ENCODE measurements at regions not wholly inside any gene's neighbourhood (a gene's known extent, or its start where the extent isn't known, plus 50 kb on each side); places are given as distances from the start of the nearest gene placed in this dataset.

DNA sequence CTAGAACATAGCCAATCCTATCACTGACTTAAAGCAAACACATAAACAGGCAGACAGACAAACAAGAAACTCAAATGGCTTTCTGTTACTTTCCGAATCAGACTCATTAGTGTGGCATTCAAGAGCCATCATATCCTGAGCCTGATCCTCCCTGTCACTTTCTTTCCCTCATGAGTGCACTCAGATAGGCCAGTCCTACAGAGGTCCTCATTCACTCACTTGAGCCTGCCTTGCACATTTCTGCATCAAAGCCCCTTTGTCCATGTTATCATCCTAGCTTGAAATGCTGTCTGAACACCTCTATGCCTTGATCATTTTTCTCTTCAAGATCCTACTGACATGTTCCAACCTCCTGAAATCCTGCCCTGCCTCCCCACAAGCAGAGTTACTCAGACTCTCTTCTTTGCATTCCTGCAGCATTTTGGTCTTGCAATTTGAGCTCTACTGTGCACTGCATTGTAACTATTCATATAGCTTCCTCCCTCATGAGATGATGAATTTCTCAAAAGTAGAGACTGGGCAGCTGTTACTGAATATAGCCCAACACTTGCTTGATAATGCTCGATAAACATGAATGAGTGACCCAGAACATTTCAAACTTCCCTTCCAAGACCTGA, 126.9 kb downstream of the PALM2AKAP2 start:
- Mint-ChIP-seq H3K9me3 (no peaks in the 10 kb centered on the region), H3K27ac (no peak overlapping the region), H3K36me3 (no peaks in the 10 kb centered on the region), H3K4me3 (no peak overlapping the region), H3K27me3 (peaks cover 2% of the 10 kb centered on the region), H3K4me1 (ENCODE audit: low read depth) (peaks cover 10% of the 10 kb centered on the region)
- CTCF ChIA-PET: interaction anchor here (1.0 to 10.7 kb wide), 5 partner anchors 152 to 311 kb away, joined by 3 to 119 read pairs (median 4); no protein-coding TSS in a partner anchor
- DNase-seq: no peak
- intact Hi-C loops (cut with micrococcal nuclease): no loop called here
- POLR2A ChIA-PET: interaction anchor here (0.6 kb wide), 1 partner anchor 237 kb away, joined by 3 read pairs; no protein-coding TSS in a partner anchor

DNA sequence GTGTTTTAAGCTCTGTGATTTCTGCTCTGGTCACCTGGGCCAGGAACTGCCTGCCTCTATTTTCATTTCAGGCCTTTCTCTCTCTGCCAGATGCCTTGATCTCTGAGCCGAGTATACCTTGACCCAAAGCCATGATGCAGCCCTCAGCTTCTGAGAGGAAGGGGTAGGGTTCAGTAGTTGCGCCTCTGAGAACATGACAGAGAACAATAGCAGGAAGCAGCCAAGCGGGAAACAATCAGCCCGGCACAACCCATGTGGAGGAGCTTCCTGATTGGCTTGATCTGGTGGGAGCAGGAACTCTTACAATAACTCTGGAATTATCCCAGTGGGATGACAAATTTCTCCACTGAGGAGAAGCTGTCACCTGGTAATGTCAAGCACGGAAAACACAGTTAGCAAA, 127.4 kb downstream of the PALM2AKAP2 start:
- POLR2A ChIA-PET: interaction anchor here (0.6 to 1.1 kb wide), 2 partner anchors 27 to 237 kb away, joined by 3 read pairs; no protein-coding TSS in a partner anchor
- H3K27ac Mint-ChIP-seq: no peak overlapping the region
- H3K4me1 Mint-ChIP-seq (ENCODE audit: low read depth): peaks cover 10% of the 10 kb centered on the region
- H3K36me3 Mint-ChIP-seq: no peaks in the 10 kb centered on the region
- H3K27me3 Mint-ChIP-seq: peaks cover 2% of the 10 kb centered on the region
- intact Hi-C loops (cut with micrococcal nuclease): no loop called here
- no peaks in the 10 kb centered on the region for H3K9me3 Mint-ChIP-seq
- CTCF ChIA-PET: interaction anchor here (1.0 to 10.7 kb wide), 5 partner anchors 152 to 311 kb away, joined by 3 to 119 read pairs (median 4); no protein-coding TSS in a partner anchor
- no peak overlapping the region for H3K4me3 Mint-ChIP-seq
- DNase-seq: no peak

DNA sequence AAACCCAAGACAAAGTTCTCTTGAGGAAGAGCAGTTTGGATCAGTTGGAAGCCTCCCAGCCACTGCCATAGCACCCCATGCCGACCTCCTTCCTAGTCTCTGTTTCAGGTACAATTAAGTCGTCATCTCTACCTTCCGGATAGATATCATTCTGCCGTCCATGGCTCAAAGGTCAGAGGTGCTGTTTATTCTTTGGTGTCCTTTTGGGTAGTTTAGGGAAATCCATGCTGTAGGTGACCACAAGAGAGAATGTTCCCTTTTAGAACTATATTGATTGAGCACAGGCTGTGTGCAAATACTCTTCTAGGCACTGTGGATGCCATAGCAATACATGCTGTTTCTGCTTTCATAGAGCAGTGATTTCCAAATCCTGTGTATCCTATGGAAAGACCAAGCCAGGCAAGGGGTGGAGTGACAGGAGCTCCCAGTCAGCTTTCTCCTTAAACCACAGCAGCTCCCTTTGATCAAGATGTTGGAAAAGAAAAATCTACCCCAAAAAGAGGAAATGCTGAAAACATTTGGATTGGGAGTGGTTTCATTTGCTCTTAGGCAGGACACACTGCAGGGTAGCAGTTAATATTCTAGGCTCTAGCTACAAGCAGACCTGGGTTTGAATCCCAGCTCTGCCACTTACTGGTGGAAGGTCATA, 127.9 kb downstream of the PALM2AKAP2 start:
- POLR2A ChIA-PET: interaction anchor here (1.1 kb wide), 1 partner anchor 27 kb away, joined by 3 read pairs; no protein-coding TSS in a partner anchor
- H3K27ac Mint-ChIP-seq: no peak overlapping the region
- CTCF ChIA-PET: interaction anchor here (1.0 to 10.7 kb wide), 4 partner anchors 151 to 310 kb away, joined by 3 to 119 read pairs (median 49); no protein-coding TSS in a partner anchor

DNA sequence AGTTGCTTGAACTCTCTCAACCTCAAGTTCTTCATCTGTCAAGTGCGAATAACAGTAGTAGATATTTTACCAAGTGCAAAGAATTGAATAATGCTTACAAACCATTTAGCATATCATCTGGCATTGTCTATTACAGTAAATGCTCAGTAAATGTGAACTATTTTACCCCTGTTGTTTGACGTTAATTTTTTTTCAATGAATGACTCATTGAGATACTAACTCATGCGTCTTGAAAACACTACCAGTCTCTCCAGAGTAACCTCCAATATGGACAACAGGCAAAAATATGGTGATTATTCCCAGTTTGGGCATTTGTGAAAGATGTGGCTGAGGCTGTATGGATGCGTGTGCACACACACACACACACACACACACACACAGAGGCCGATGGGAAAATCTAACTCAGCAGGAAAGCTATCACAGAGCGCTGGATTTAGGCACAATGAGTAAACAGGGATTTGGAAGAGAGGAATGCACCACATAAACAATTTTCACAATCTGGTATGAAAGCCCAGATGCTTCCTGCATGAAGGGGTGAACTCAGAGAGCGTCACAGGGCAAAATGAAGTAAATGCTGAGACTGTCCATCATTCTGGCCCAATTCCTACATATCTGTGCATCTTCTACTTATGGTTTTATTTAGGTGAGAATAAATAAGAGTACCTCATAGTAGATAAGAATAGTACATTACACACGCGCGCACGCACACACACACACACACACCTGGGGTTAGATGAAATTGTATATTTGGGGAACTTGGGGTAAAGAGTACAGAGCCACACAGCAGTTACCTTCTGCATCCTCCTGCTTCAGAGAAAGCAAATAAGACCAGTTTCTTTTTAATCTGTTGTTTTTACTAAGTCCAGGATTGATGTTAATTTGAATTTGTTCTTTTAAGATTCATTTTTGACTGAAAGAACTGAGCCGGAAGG, 128.7 kb downstream of the PALM2AKAP2 start:
- Mint-ChIP-seq H3K4me3 (no peak overlapping the region), H3K36me3 (no peaks in the 10 kb centered on the region), H3K27ac (no peak overlapping the region), H3K9me3 (no peaks in the 10 kb centered on the region), H3K27me3 (peaks cover 2% of the 10 kb centered on the region), H3K4me1 (ENCODE audit: low read depth) (peaks cover 14% of the 10 kb centered on the region)
- DNase-seq: no peak
- intact Hi-C loops (cut with micrococcal nuclease): loop anchor here (1.0 to 2.0 kb wide), 3 partner anchors 10 to 66 kb away; no protein-coding TSS in a partner anchor
- ChIA-PET POLR2A (interaction anchor here (0.7 to 1.1 kb wide), 2 partner anchors 26 to 265 kb away, joined by 3 read pairs; no protein-coding TSS in a partner anchor), CTCF (interaction anchor here (8.0 to 10.7 kb wide), 2 partner anchors 151 to 241 kb away, joined by 95 to 119 read pairs; no protein-coding TSS in a partner anchor)

More for the DNA sequence above, 127.9 kb downstream of the PALM2AKAP2 start:
- peaks cover 10% of the 10 kb centered on the region for H3K4me1 Mint-ChIP-seq (ENCODE audit: low read depth)
- H3K9me3 Mint-ChIP-seq: no peaks in the 10 kb centered on the region
- intact Hi-C loops (cut with micrococcal nuclease): loop anchor here (1.0 to 2.0 kb wide), 3 partner anchors 10 to 66 kb away; no protein-coding TSS in a partner anchor
- peaks cover 2% of the 10 kb centered on the region for H3K27me3 Mint-ChIP-seq
- no peaks in the 10 kb centered on the region for H3K36me3 Mint-ChIP-seq
- no peak for DNase-seq
- no peak overlapping the region for H3K4me3 Mint-ChIP-seq

DNA sequence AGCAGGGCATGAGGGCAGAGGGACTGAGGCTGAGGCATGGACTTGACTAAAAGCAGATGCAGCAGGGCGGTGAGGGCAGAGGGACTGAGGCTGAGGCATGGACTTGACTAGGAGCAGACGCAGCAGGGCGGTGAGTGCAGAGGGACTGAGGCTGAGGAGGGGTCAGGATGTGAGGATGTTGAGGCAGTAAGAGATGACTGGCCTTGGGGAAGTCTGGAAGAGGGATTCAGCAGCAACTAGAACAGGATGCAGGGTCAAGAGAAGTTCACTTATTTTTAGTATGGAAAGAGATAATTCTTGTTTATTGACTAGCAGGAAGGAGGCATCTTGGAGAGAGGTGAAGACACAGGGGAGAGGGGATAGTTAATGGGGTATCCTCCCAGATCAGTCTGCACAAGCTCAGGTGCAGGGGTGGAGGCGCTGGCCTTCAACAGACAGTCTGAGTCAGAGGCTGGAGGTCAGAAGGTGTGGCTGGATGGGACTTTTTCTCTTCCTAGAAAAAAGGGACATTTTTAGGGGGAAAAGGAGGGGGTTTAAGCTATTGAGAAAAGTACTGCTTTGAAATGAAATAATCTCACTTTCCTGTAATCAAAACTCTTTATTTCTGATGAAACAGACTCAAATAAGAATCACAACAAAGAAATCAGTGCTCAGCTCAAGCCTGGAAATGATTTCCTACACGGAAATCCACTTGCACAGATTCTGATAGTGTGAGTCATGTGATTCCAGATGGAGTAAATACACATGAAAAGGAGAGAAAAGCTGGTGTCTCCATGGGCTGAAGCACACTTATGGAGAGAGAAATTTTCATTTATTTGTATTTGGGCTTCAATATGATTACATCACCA, 130.9 kb downstream of the PALM2AKAP2 start:
- Mint-ChIP-seq H3K36me3 (no peaks in the 10 kb centered on the region), H3K4me3 (no peak overlapping the region), H3K27me3 (peaks cover 2% of the 10 kb centered on the region), H3K4me1 (ENCODE audit: low read depth) (peaks cover 16% of the 10 kb centered on the region), H3K9me3 (no peaks in the 10 kb centered on the region), H3K27ac (no peak overlapping the region)
- POLR2A ChIA-PET: interaction anchor here (0.6 kb wide), 1 partner anchor 40 kb away, joined by 3 read pairs; no protein-coding TSS in a partner anchor
- intact Hi-C loops (cut with micrococcal nuclease): no loop called here
- CTCF ChIA-PET: interaction anchor here (0.8 kb wide), 1 partner anchor 237 kb away, joined by 3 read pairs; no protein-coding TSS in a partner anchor
- DNase-seq: no peak

DNA sequence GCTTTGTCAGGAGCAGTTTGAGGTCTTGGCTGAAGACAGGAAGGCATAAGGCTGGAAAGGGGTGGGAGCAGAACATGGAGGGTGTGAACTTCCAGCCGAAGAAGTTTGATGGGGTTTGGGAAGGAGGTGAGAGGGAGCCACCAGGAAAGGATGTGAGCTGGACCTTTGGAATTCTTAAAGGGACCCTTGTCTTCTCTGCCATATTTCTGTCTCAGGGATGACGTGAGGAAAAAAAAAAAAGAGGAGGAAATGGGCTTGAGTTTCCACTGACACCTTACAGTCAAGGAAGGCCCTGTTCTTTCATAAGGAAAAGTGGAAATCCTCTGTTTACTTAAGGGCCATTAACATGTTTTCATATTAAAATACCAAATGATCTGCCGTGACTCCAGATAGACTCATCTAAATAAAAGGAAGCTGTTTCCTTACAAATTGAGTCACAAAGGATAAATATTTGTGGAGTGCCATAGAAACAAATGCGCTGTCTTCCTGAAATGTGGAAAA, 132.1 kb downstream of the PALM2AKAP2 start:
- no peak overlapping the region for H3K4me3 Mint-ChIP-seq
- H3K4me1 Mint-ChIP-seq (ENCODE audit: low read depth): peaks cover 16% of the 10 kb centered on the region
- ChIA-PET CTCF (interaction anchor here (1.1 to 1.6 kb wide), 2 partner anchors 8 to 237 kb away, joined by 3 to 11 read pairs; no protein-coding TSS in a partner anchor), POLR2A (no interaction called here)
- peaks cover 2% of the 10 kb centered on the region for H3K27me3 Mint-ChIP-seq
- intact Hi-C loops (cut with micrococcal nuclease): no loop called here
- no peak for DNase-seq
- no peak overlapping the region for H3K27ac Mint-ChIP-seq
- H3K36me3 Mint-ChIP-seq: no peaks in the 10 kb centered on the region
- no peaks in the 10 kb centered on the region for H3K9me3 Mint-ChIP-seq

DNA sequence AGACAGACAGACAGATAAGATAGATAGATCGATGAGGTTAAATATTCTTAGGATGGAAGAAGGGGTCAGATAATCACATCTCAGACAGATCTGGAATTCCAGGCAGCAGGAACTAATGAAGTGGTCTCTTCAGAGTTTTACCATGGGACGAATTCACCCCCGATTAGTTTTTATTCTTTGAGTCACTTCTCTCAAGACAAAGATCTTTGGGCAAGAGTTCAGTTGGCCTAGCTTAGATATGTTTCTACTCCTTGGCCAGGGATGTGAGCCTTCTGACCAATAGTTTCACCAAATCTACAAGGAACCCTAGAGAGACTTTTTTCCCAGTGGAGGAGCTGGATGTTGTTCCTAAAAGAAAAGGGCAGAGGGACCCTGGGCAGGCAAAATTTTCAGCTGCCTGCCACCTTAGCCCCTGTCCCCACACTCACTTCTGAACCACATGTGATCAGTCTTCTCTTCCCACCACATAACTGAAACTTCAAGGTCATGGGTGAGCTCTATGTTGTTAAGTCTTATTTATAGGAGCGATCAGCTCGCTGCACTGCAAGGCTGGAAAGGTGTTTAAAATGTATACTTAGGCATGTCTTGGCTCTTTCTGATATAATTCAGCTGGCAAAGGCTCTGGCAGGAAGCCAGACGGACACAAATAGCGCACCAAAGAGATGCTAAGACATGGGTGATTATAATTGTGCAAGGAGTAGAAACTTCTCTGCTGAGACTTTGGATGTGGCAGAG, 132.9 kb downstream of the PALM2AKAP2 start:
- Mint-ChIP-seq H3K4me1 (ENCODE audit: low read depth) (peaks cover 16% of the 10 kb centered on the region), H3K36me3 (no peaks in the 10 kb centered on the region), H3K27ac (no peak overlapping the region), H3K9me3 (no peaks in the 10 kb centered on the region), H3K27me3 (no peaks in the 10 kb centered on the region), H3K4me3 (no peak overlapping the region)
- intact Hi-C loops (cut with micrococcal nuclease): no loop called here
- ChIA-PET CTCF (interaction anchor here (0.9 to 1.6 kb wide), 4 partner anchors 9 to 237 kb away, joined by 3 to 11 read pairs (median 3); no protein-coding TSS in a partner anchor), POLR2A (no interaction called here)
- DNase-seq: no peak

DNA sequence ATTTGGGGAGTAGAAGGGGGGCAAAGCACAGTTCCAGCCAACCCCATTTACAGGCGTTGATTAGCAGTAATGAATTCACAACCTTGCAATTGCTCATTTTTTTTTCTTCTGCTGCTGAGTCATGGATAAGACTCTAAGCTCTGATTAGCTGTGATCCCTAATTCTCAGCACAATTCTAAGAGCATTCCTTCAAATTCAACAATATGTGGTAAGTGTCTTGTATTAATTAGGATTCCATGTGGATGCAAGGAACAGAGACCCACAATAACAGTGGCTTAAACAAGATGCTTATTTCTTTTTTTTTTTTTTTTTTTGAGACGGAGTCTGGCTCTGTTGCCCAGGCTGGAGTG, 133.4 kb downstream of the PALM2AKAP2 start:
- Mint-ChIP-seq H3K36me3 (no peaks in the 10 kb centered on the region), H3K27me3 (no peaks in the 10 kb centered on the region), H3K9me3 (no peaks in the 10 kb centered on the region), H3K4me1 (ENCODE audit: low read depth) (peaks cover 21% of the 10 kb centered on the region), H3K4me3 (no peak overlapping the region), H3K27ac (no peak overlapping the region)
- CTCF ChIA-PET: interaction anchor here (0.9 to 1.6 kb wide), 4 partner anchors 10 to 236 kb away, joined by 3 to 11 read pairs (median 3); no protein-coding TSS in a partner anchor
- intact Hi-C loops (cut with micrococcal nuclease): no loop called here
- no peak for DNase-seq
- POLR2A ChIA-PET: no interaction called here

DNA sequence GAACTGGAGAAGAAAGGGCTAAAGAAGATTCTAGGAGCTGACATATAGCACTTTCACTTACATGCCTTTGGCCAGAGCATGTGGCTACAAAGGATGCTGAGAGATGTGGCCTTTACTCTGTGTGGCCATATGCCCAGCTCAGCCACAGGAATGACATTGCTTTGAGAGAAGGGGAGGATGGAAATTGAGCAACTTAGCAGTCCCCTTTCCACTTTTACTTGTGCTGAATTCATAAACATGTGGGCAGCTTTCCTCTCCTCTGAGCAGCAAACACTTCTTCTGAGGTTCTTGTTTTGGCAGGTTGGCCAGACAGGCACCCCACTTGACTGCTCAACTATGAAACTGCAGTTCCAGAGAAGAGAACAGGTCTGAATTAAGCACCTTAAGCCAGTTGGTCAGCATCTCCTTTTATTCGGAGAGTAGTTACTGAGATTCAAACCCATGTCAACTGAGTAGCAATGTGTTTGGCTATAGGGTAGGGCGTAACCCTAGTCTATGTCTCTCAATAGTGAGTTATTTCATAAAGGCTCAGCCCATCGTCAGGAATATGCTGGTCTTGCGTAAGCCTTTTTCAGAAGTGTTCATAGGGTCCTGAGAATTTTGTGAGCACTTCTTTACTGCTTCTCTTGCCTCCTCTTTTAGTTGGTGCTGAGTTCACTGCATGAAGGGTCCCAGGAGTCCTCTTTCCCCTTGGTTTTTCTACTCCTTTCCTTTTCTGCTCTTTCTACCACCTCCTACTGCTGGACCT, 134.5 kb downstream of the PALM2AKAP2 start:
- Mint-ChIP-seq H3K27ac (no peak overlapping the region), H3K36me3 (no peaks in the 10 kb centered on the region), H3K9me3 (no peaks in the 10 kb centered on the region), H3K27me3 (no peaks in the 10 kb centered on the region), H3K4me1 (ENCODE audit: low read depth) (peaks cover 28% of the 10 kb centered on the region), H3K4me3 (no peak overlapping the region)
- intact Hi-C loops (cut with micrococcal nuclease): no loop called here
- ChIA-PET CTCF (interaction anchor here (1.5 kb wide), 1 partner anchor 12 kb away, joined by 3 read pairs; no protein-coding TSS in a partner anchor), POLR2A (no interaction called here)
- DNase-seq: no peak

DNA sequence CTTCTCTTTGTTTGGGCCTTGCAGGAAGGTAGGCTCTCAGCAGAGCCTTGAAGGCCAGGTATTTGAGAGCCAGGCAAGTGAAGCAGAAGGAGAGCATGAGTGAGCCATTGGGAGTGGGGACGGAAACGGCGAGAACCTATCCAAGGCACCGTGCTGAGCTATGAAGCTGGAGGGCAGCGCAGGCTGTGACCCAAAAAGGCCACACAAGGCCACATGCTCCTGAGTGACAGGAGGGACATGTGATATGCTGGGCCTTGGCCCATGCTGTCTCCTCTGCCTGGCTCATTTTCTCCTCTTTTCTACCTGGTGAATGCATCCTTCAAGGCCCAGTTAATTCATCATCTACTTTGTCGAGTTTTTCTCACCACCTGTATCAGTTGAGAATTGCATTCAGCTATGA, 136.3 kb downstream of the PALM2AKAP2 start:
- Mint-ChIP-seq H3K27ac (peak overlapping the region; percentile 64), H3K36me3 (no peaks in the 10 kb centered on the region), H3K4me1 (ENCODE audit: low read depth) (peaks cover 33% of the 10 kb centered on the region), H3K9me3 (no peaks in the 10 kb centered on the region), H3K27me3 (peaks cover 1% of the 10 kb centered on the region), H3K4me3 (no peak overlapping the region)
- intact Hi-C loops (cut with micrococcal nuclease): no loop called here
- CTCF ChIA-PET: interaction anchor here (1.5 to 2.4 kb wide), 3 partner anchors 13 to 228 kb away, joined by 5 to 8 read pairs (median 7); no protein-coding TSS in a partner anchor
- no peak for DNase-seq
- POLR2A ChIA-PET: interaction anchor here (0.8 kb wide), 1 partner anchor 232 kb away, joined by 3 read pairs; no protein-coding TSS in a partner anchor

Data from activated CD4-positive, alpha-beta memory T cell treated with anti-CD3 and anti-CD28 coated beads for 36 hours (primary cell).